HEK293 (cell line): ENCODE measurements at regions not wholly inside any gene's neighbourhood (a gene's known extent, or its start where the extent isn't known, plus 50 kb on each side); places are given as distances from the start of the nearest gene placed in this dataset.

Experiments used
- CTCF ChIP-seq: fragments of 450-650 bp; formaldehyde crosslinking; IDR thresholded peaks from 2 replicates; pipeline ENCODE4 v1.5.1; 2016; ENCODE audit warnings: missing biosample characterization, missing genetic modification characterization
- HIC1 ChIP-seq: fragments of 450-650 bp; formaldehyde crosslinking; IDR thresholded peaks from 2 replicates; pipeline ENCODE4 v1.5.1; 2016; ENCODE audit warnings: missing biosample characterization, missing genetic modification characterization
- KLF17 ChIP-seq: fragments of 450-650 bp; formaldehyde crosslinking; IDR thresholded peaks from 2 replicates; pipeline ENCODE4 v1.5.1; 2016; ENCODE audit warnings: missing biosample characterization, missing genetic modification characterization
- REST ChIP-seq: fragments of 450-650 bp; formaldehyde crosslinking; IDR thresholded peaks from 2 replicates; pipeline ENCODE4 v1.5.1; 2016; ENCODE audit warnings: missing biosample characterization, missing genetic modification characterization
- TSHZ1 ChIP-seq: fragments of 450-650 bp; formaldehyde crosslinking; IDR thresholded peaks from 2 replicates; pipeline ENCODE4 v1.5.1; 2016; ENCODE audit warnings: missing biosample characterization, missing genetic modification characterization, borderline replicate concordance
- ZBTB49 ChIP-seq: fragments of 450-650 bp; formaldehyde crosslinking; IDR thresholded peaks from 2 replicates; pipeline ENCODE4 v1.5.1; 2016; ENCODE audit warnings: missing biosample characterization, missing genetic modification characterization, low read depth
- ZFP3 ChIP-seq: fragments of 450-650 bp; formaldehyde crosslinking; IDR thresholded peaks from 2 replicates; pipeline ENCODE4 v1.5.1; 2016; ENCODE audit warnings: low read depth, missing biosample characterization, missing genetic modification characterization
- ZNF10 ChIP-seq: fragments of 450-650 bp; formaldehyde crosslinking; IDR thresholded peaks from 2 replicates; pipeline ENCODE4 v1.5.1; 2017; ENCODE audit warnings: missing biosample characterization, missing genetic modification characterization
- ZNF274 ChIP-seq, 2 experiments: fragments of 200-500 bp in 1 of 2; fragments of 450-650 bp in 1 of 2; sonication (Bioruptor generic) in 1 of 2; formaldehyde crosslinking in 1 of 2; IDR thresholded peaks; 2 replicates each; pipeline versions ENCODE4 v1.5.1 to v1.6.1; 2014 to 2016; ENCODE audit warnings: borderline replicate concordance in 1 of 2, inconsistent platforms in 1 of 2, low read length in 1 of 2, missing biosample characterization in 1 of 2, missing genetic modification characterization in 1 of 2
- ZNF366 ChIP-seq: fragments of 450-650 bp; formaldehyde crosslinking; conservative IDR thresholded peaks from 2 replicates; pipeline ENCODE4 v1.5.1; 2016; ENCODE audit warnings: missing biosample characterization, missing genetic modification characterization
- ZNF501 ChIP-seq: fragments of 450-650 bp; formaldehyde crosslinking; IDR thresholded peaks from 2 replicates; pipeline ENCODE4 v1.5.1; 2016; ENCODE audit warnings: missing biosample characterization, missing genetic modification characterization
- ZNF692 ChIP-seq: fragments of 450-650 bp; formaldehyde crosslinking; IDR thresholded peaks from 2 replicates; pipeline ENCODE4 v1.5.1; 2016; ENCODE audit warnings: missing biosample characterization, missing genetic modification characterization
- ZNF777 ChIP-seq: fragments of 450-650 bp; formaldehyde crosslinking; IDR thresholded peaks from 2 replicates; pipeline ENCODE4 v1.5.1; 2017; ENCODE audit warnings: missing biosample characterization, missing genetic modification characterization, borderline replicate concordance

GRCh38 chr17:14474591-14474990, 173.7 kb downstream of the HS3ST3B1 start:
- no peak for TF ChIP-seq KLF17
- no peak for TF ChIP-seq ZNF274 (IDR thresholded peaks at IDR 0.05; ENCODE audit: low read length)
- no peak for TF ChIP-seq ZNF274 (tag by site-specific recombination; IDR thresholded peaks at IDR 0.05; ENCODE audit: borderline replicate concordance)
- no peak for TF ChIP-seq CTCF
- no peak for TF ChIP-seq HIC1
- TF ChIP-seq REST = no peak
- TF ChIP-seq ZNF366 (tag by site-specific recombination) = no peak
- no peak for TF ChIP-seq ZNF501 (tag by site-specific recombination)
- no peak for TF ChIP-seq TSHZ1 (tag by site-specific recombination)
- no peak for TF ChIP-seq ZFP3 (tag by site-specific recombination)
- no peak for TF ChIP-seq ZBTB49 (tag by site-specific recombination)
- TF ChIP-seq ZNF10 = no peak
- no peak for TF ChIP-seq ZNF777 (tag by site-specific recombination)
- no peak for TF ChIP-seq ZNF692 (tag by site-specific recombination)
